ENCODE measurements at regions not wholly inside any gene's neighbourhood (a gene's known extent, or its start where the extent isn't known, plus 50 kb on each side); places are given as distances from the start of the nearest gene placed in this dataset.
"Not testable (repeated sequence)": the region's sequence is repeated elsewhere in the genome, so short reads cannot be mapped to it uniquely, and the experiment has no call there.

GRCh38 chr4:162838671-162839070, 328.0 kb downstream of the NAF1 start:
- DNase-seq = peak; percentile 1

- no peak for DNase-seq
Observed at GRCh38 chr4:162837679-162838078, 329.0 kb downstream of the NAF1 start.

GRCh38 chr4:162837241-162837640, 329.4 kb downstream of the NAF1 start:
- DNase-seq = no peak

GRCh38 chr4:162836773-162837172, 329.9 kb downstream of the NAF1 start:
- DNase-seq = no peak

GRCh38 chr4:162836258-162836657, 330.4 kb downstream of the NAF1 start:
- DNase-seq = not testable (repeated sequence)

- no peak for DNase-seq
Observed at GRCh38 chr4:162830899-162831298, 335.8 kb downstream of the NAF1 start.

- DNase-seq = not testable (repeated sequence)
Observed at GRCh38 chr4:162817374-162817773, 349.3 kb downstream of the NAF1 start.

GRCh38 chr4:162804351-162804924, 362.3 kb downstream of the NAF1 start:
- DNase-seq = no peak

GRCh38 chr4:162803378-162803777, 363.3 kb downstream of the NAF1 start:
- no peak for DNase-seq

- DNase-seq = no peak
Observed at GRCh38 chr4:162797108-162797507, 369.6 kb downstream of the NAF1 start.

- DNase-seq = peak; percentile 53
Observed at GRCh38 chr4:162793571-162793970, 373.1 kb downstream of the NAF1 start.

GRCh38 chr4:162793004-162793403, 373.7 kb downstream of the NAF1 start:
- DNase-seq = no peak

GRCh38 chr4:162791226-162791625, 375.5 kb downstream of the NAF1 start:
- DNase-seq = peak; percentile 51

- no peak for DNase-seq
Observed at GRCh38 chr4:162787120-162787519, 379.6 kb downstream of the NAF1 start.

- DNase-seq = no peak
Observed at GRCh38 chr4:162782778-162783525, 383.7 kb downstream of the NAF1 start.

GRCh38 chr4:162782096-162782777, 384.5 kb downstream of the NAF1 start:
- no peak for DNase-seq

- peak; percentile 10 for DNase-seq
Observed at GRCh38 chr4:162770761-162771490, 395.8 kb downstream of the NAF1 start.

- no peak for DNase-seq
Observed at GRCh38 chr4:162767083-162767482, 399.6 kb downstream of the NAF1 start.

- no peak for DNase-seq
Observed at GRCh38 chr4:162761965-162762364, 404.7 kb downstream of the NAF1 start.

GRCh38 chr4:162740228-162740627, 426.5 kb downstream of the NAF1 start:
- not testable (repeated sequence) for DNase-seq

- DNase-seq = not testable (repeated sequence)
Observed at GRCh38 chr4:162739596-162739995, 427.1 kb downstream of the NAF1 start.

GRCh38 chr4:162732876-162733275, 433.8 kb downstream of the NAF1 start:
- DNase-seq = no peak

- DNase-seq = no peak
Observed at GRCh38 chr4:162727766-162728165, 438.9 kb downstream of the NAF1 start.
